ENCODE measurements at regions not wholly inside any gene's neighbourhood (a gene's known extent, or its start where the extent isn't known, plus 50 kb on each side); places are given as distances from the start of the nearest gene placed in this dataset.

- Histone ChIP-seq H3K27ac (ENCODE audit: low read length) (no peak overlapping the region), H3K4me3 (ENCODE audit: low read length) (no peak overlapping the region), H2AFZ (ENCODE audit: low read length) (no peak overlapping the region), H3K9me2 (replicated peaks; ENCODE audit: low read length) (no peaks in the 10 kb centered on the region), H3K27me3 (ENCODE audit: low read length) (no peaks in the 10 kb centered on the region), H3K4me2 (ENCODE audit: low read length) (no peak overlapping the region), H3K79me2 (ENCODE audit: low read length) (peaks cover 8% of the 10 kb centered on the region; the same call in 1 of the 2 replicates), H3K9ac (ENCODE audit: low read length) (no peak overlapping the region), H3K9me3 (ENCODE audit: low read length) (no peaks in the 10 kb centered on the region), H3K36me3 (ENCODE audit: low read depth, low read length) (peaks cover 6% of the 10 kb centered on the region; the same call in 1 of the 2 replicates), H3F3A (ENCODE audit: low read length, unreplicated experiment) (no peaks in the 10 kb centered on the region), H3K4me1 (ENCODE audit: insufficient read depth, low read length) (peaks cover 5% of the 10 kb centered on the region), H4K20me1 (ENCODE audit: low read length) (no peaks in the 10 kb centered on the region)
- ChIA-PET POLR2A (ENCODE audit: unreplicated experiment) (no interaction called here), CTCF (no interaction called here)
- DNase-seq (no peak), ATAC-seq (no peak)
- intact Hi-C loops (cut with micrococcal nuclease): no loop called here
- TF ChIP-seq EZH2phosphoT487 (IDR thresholded peaks at IDR 0.05; ENCODE audit: borderline replicate concordance, low read length) (no peak), CTCF (conservative IDR thresholded peaks at IDR 0.05; ENCODE audit: low read depth, low read length) (no peak), EZH2 (IDR thresholded peaks at IDR 0.05; ENCODE audit: low read length, unreplicated experiment) (no peak)
- BruUV-seq (replicated peaks): no TSS peak
Observed at GRCh38 chr12:124428792-124429281, 133.9 kb downstream of the RFLNA start.

- Histone ChIP-seq H3K4me2 (ENCODE audit: low read length) (no peak overlapping the region), H3K36me3 (ENCODE audit: low read depth, low read length) (peaks cover 6% of the 10 kb centered on the region; the same call in 1 of the 2 replicates), H3K9me3 (ENCODE audit: low read length) (no peaks in the 10 kb centered on the region), H3K79me2 (ENCODE audit: low read length) (peaks cover 12% of the 10 kb centered on the region; the same call in 1 of the 2 replicates), H3K4me3 (ENCODE audit: low read length) (no peak overlapping the region), H2AFZ (ENCODE audit: low read length) (no peak overlapping the region), H3K9me2 (replicated peaks; ENCODE audit: low read length) (no peaks in the 10 kb centered on the region), H3K27ac (ENCODE audit: low read length) (no peak overlapping the region), H3K9ac (ENCODE audit: low read length) (no peak overlapping the region), H3F3A (ENCODE audit: low read length, unreplicated experiment) (no peaks in the 10 kb centered on the region), H3K4me1 (ENCODE audit: insufficient read depth, low read length) (peaks cover 11% of the 10 kb centered on the region), H4K20me1 (ENCODE audit: low read length) (no peaks in the 10 kb centered on the region), H3K27me3 (ENCODE audit: low read length) (no peaks in the 10 kb centered on the region)
- no peak for TF ChIP-seq CTCF (conservative IDR thresholded peaks at IDR 0.05; ENCODE audit: low read depth, low read length)
- no peak for TF ChIP-seq EZH2 (IDR thresholded peaks at IDR 0.05; ENCODE audit: low read length, unreplicated experiment)
- no peak for TF ChIP-seq EZH2phosphoT487 (IDR thresholded peaks at IDR 0.05; ENCODE audit: borderline replicate concordance, low read length)
- DNase-seq (no peak), ATAC-seq (no peak)
- CTCF ChIA-PET: no interaction called here
- no TSS peak for BruUV-seq (replicated peaks)
- intact Hi-C loops (cut with micrococcal nuclease): no loop called here
- POLR2A ChIA-PET (ENCODE audit: unreplicated experiment): interaction anchor here (0.6 kb wide), 1 partner anchor 40 kb away, joined by 4 read pairs; no protein-coding TSS in a partner anchor
Observed at GRCh38 chr12:124428136-124428791, 133.4 kb downstream of the RFLNA start.

All from PC-3 (cell line).